Mesendoderm (in vitro differentiated cells): ENCODE measurements at regions not wholly inside any gene's neighbourhood (a gene's known extent, or its start where the extent isn't known, plus 50 kb on each side); places are given as distances from the start of the nearest gene placed in this dataset.

Experiments
- DNase-seq: peaks from one replicate; pipeline ENCODE4 v3.0.0; 2013
- H2AK5ac ChIP-seq: 2 replicates; pipeline ENCODE4 v1.6.1; 2013; ENCODE audit warnings: low read length, inconsistent platforms
- H2BK120ac ChIP-seq: 2 replicates; pipeline ENCODE4 v1.6.1; 2013; ENCODE audit warnings: low read depth, mild to moderate bottlenecking, low read length, moderate library complexity, mixed read lengths
- H2BK15ac ChIP-seq: replicated peaks from 2 replicates; pipeline ENCODE4 v1.6.1; 2013; ENCODE audit warnings: low read depth, mild to moderate bottlenecking, moderate library complexity
- H2BK5ac ChIP-seq: 2 replicates; pipeline ENCODE4 v1.6.1; 2013; ENCODE audit warnings: low read length, inconsistent platforms
- H3K18ac ChIP-seq: 2 replicates; pipeline ENCODE4 v1.6.1; 2013; ENCODE audit warnings: mild to moderate bottlenecking, low read length, mixed read lengths
- H3K23ac ChIP-seq: one replicate; pipeline ENCODE4 v1.6.1; 2013; ENCODE audit warnings: low read length
- H3K27ac ChIP-seq: 2 replicates; pipeline ENCODE4 v1.5.1; 2013; ENCODE audit warnings: low read depth, mild to moderate bottlenecking, inconsistent platforms, low read length, moderate library complexity
- H3K27me3 ChIP-seq: 2 replicates; pipeline ENCODE4 v1.6.1; 2013; ENCODE audit warnings: low read length, control low read depth, mild to moderate bottlenecking, inconsistent platforms; ENCODE audit not compliant: insufficient read depth, poor library complexity
- H3K36me3 ChIP-seq: 2 replicates; pipeline ENCODE4 v1.6.1; 2013; ENCODE audit warnings: low read length, inconsistent platforms; ENCODE audit not compliant: control insufficient read depth, insufficient read depth
- H3K4ac ChIP-seq: one replicate; pipeline ENCODE4 v1.6.1; 2013; ENCODE audit warnings: low read depth, mild to moderate bottlenecking, low read length, moderate library complexity
- H3K4me1 ChIP-seq: 2 replicates; pipeline ENCODE4 v1.6.1; 2013; ENCODE audit warnings: low read depth, low read length, inconsistent platforms; ENCODE audit not compliant: control insufficient read depth
- H3K4me2 ChIP-seq: 2 replicates; pipeline ENCODE4 v1.6.1; 2013; ENCODE audit warnings: low read length
- H3K4me3 ChIP-seq: 2 replicates; pipeline ENCODE4 v1.5.1; 2013; ENCODE audit warnings: mild to moderate bottlenecking, low read length
- H3K56ac ChIP-seq: one replicate; pipeline ENCODE4 v1.6.1; 2013; ENCODE audit warnings: low read length
- H3K79me1 ChIP-seq: 2 replicates; pipeline ENCODE4 v1.6.1; 2013; ENCODE audit warnings: low read length, inconsistent platforms
- H3K79me2 ChIP-seq: 2 replicates; pipeline ENCODE4 v1.6.1; 2013; ENCODE audit warnings: mild to moderate bottlenecking, low read length; ENCODE audit not compliant: control insufficient read depth, insufficient read depth
- H3K9ac ChIP-seq: 2 replicates; pipeline ENCODE4 v1.6.1; 2013; ENCODE audit warnings: low read length, inconsistent platforms
- H4K5ac ChIP-seq: one replicate; pipeline ENCODE4 v1.6.1; 2013; ENCODE audit warnings: low read length
- H4K8ac ChIP-seq: one replicate; pipeline ENCODE4 v1.6.1; 2013; ENCODE audit warnings: low read depth, mild to moderate bottlenecking, control low read depth, low read length, moderate library complexity
- WGBS: extraction: QIAGEN DNeasy Blood & Tissue Kit; methylation state at CpG from one replicate; pipeline ENCODE4 v1.1.7; 2013; ENCODE audit warnings: low lambda C conversion rate, missing lambda C conversion rate; ENCODE audit not compliant: insufficient coverage; ENCODE audit errors: extremely low coverage; 5-methylcytosine and 5-hydroxymethylcytosine counted together

DNA sequence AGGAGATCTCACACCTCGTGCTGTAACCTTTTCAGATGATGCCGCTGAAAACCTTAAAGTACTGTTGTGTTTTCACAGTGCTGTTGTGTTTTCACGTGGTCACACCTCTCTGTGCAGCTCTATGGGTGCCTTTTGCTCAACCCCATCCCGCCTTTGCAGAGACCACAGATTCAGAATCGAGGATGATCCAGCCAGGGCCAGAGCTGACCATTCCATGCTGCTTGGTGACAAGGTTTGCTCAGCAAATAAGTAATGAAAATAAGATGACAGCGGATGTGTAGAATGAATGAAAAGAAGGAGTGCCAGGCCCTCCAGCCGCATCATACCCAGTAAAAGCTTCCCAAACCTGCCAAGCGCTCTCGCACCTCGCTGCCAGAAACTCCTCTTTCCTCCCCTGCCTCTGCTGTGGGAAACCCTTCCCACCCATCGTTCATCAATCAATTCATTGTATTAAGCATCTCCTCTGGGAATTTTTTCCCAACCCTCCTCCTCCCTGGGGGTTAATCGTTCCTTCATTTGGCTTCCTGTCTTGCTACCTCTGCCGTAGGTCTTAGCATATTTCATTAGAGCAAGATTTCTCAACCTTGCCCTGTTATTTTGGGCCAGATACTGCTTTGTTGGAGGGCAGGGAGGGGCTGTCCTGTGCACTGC is 93.4 kb upstream of the CRHR1 start:
- DNase-seq, result no peak

GRCh38 chr17:45692661-45693060 is 91.5 kb upstream of the CRHR1 start:
- Histone ChIP-seq H3K4ac (no peak overlapping the region), H3K18ac (no peak overlapping the region), H2BK5ac (no peak overlapping the region), H3K36me3 (no peaks in the 10 kb centered on the region), H2BK15ac (no peak overlapping the region), H2BK120ac (no peak overlapping the region), H3K56ac (no peak overlapping the region), H3K23ac (no peak overlapping the region), H3K27me3 (no peaks in the 10 kb centered on the region), H4K8ac (no peak overlapping the region), H3K27ac (no peak overlapping the region), H3K79me1 (no peaks in the 10 kb centered on the region), H4K5ac (no peak overlapping the region), H3K9ac (no peak overlapping the region), H3K4me2 (no peak overlapping the region), H3K79me2 (no peaks in the 10 kb centered on the region), H3K4me1 (no peaks in the 10 kb centered on the region), H2AK5ac (no peak overlapping the region), H3K4me3 (no peak overlapping the region)
- WGBS, result no CpG with 5 or more reads among the region's 4 CpGs
- DNase-seq, result no peak

More for the DNA sequence above, 93.4 kb upstream of the CRHR1 start:
- no peak overlapping the region for H2BK15ac ChIP-seq
- no peak overlapping the region for H3K56ac ChIP-seq
- no peaks in the 10 kb centered on the region for H3K36me3 ChIP-seq
- H3K4me2 ChIP-seq, result no peak overlapping the region
- no peak overlapping the region for H4K5ac ChIP-seq
- H3K79me1 ChIP-seq, result no peaks in the 10 kb centered on the region
- no peak overlapping the region for H2BK5ac ChIP-seq
- H3K4me3 ChIP-seq, result no peak overlapping the region
- no peak overlapping the region for H3K18ac ChIP-seq
- no CpG with 5 or more reads among the region's 13 CpGs for WGBS
- no peaks in the 10 kb centered on the region for H3K79me2 ChIP-seq
- H3K9ac ChIP-seq, result no peak overlapping the region
- no peak overlapping the region for H3K4ac ChIP-seq
- H3K27ac ChIP-seq, result no peak overlapping the region
- no peaks in the 10 kb centered on the region for H3K4me1 ChIP-seq
- H3K27me3 ChIP-seq, result no peaks in the 10 kb centered on the region
- H3K23ac ChIP-seq, result no peak overlapping the region
- H2BK120ac ChIP-seq, result no peak overlapping the region
- no peak overlapping the region for H2AK5ac ChIP-seq
- H4K8ac ChIP-seq, result no peak overlapping the region

GRCh38 chr17:45693792-45694191 is 90.3 kb upstream of the CRHR1 start:
- Histone ChIP-seq H3K56ac (no peak overlapping the region), H3K79me1 (no peaks in the 10 kb centered on the region), H3K4me1 (no peaks in the 10 kb centered on the region), H2BK120ac (no peak overlapping the region), H3K18ac (no peak overlapping the region), H4K8ac (no peak overlapping the region), H3K4ac (no peak overlapping the region), H3K9ac (no peak overlapping the region), H3K4me3 (no peak overlapping the region), H3K79me2 (no peaks in the 10 kb centered on the region), H2BK5ac (no peak overlapping the region), H3K23ac (no peak overlapping the region), H3K27me3 (no peaks in the 10 kb centered on the region), H4K5ac (no peak overlapping the region), H3K4me2 (no peak overlapping the region), H3K27ac (no peak overlapping the region), H3K36me3 (no peaks in the 10 kb centered on the region), H2AK5ac (no peak overlapping the region), H2BK15ac (no peak overlapping the region)
- no peak for DNase-seq

GRCh38 chr17:45696442-45696841 is 87.7 kb upstream of the CRHR1 start:
- Histone ChIP-seq H3K23ac (no peak overlapping the region), H4K8ac (no peak overlapping the region), H3K4me2 (no peak overlapping the region), H2BK120ac (no peak overlapping the region), H3K27ac (no peak overlapping the region), H3K27me3 (no peaks in the 10 kb centered on the region), H3K4me1 (no peaks in the 10 kb centered on the region), H3K4me3 (no peak overlapping the region), H2AK5ac (no peak overlapping the region), H3K79me2 (no peaks in the 10 kb centered on the region), H3K4ac (no peak overlapping the region), H3K9ac (no peak overlapping the region), H3K18ac (no peak overlapping the region), H2BK15ac (no peak overlapping the region), H3K79me1 (no peaks in the 10 kb centered on the region), H4K5ac (no peak overlapping the region), H3K36me3 (no peaks in the 10 kb centered on the region), H2BK5ac (no peak overlapping the region), H3K56ac (no peak overlapping the region)
- DNase-seq, result no peak

DNA sequence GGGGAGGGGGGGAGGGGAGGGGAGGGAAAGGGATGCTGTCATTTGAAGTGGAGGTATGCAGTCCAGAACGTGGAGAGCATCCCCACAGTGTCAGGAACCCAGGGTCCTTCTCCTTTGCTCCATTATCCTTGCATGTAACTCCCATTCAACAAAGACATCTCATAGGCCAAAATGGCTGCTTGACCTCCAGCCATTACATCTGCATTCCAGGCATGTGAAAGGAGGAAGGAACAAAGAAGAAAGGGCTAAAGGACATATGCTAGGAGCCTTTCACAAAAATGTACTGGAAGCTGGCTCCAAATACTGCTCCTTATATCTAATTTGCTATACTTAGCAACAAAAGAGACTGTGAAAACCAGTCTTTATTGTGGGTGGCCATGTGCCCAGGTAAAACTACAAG is 87.0 kb upstream of the CRHR1 start:
- H3K4me1 ChIP-seq, result no peaks in the 10 kb centered on the region
- no peaks in the 10 kb centered on the region for H3K27me3 ChIP-seq
- H3K4me3 ChIP-seq, result no peak overlapping the region
- no CpG with 5 or more reads among the region's 1 CpG for WGBS
- H3K56ac ChIP-seq, result no peak overlapping the region
- DNase-seq, result no peak
- no peak overlapping the region for H3K4me2 ChIP-seq
- no peaks in the 10 kb centered on the region for H3K79me2 ChIP-seq
- no peak overlapping the region for H2AK5ac ChIP-seq
- no peak overlapping the region for H2BK15ac ChIP-seq
- H3K27ac ChIP-seq, result no peak overlapping the region
- H3K79me1 ChIP-seq, result no peaks in the 10 kb centered on the region
- H3K18ac ChIP-seq, result no peak overlapping the region
- no peak overlapping the region for H4K8ac ChIP-seq
- no peaks in the 10 kb centered on the region for H3K36me3 ChIP-seq
- H3K4ac ChIP-seq, result no peak overlapping the region
- no peak overlapping the region for H2BK5ac ChIP-seq
- H2BK120ac ChIP-seq, result no peak overlapping the region
- no peak overlapping the region for H4K5ac ChIP-seq
- no peak overlapping the region for H3K9ac ChIP-seq
- H3K23ac ChIP-seq, result no peak overlapping the region
